NCI-H69 (cell line): ENCODE measurements at regions not wholly inside any gene's neighbourhood (a gene's known extent, or its start where the extent isn't known, plus 50 kb on each side); places are given as distances from the start of the nearest gene placed in this dataset.

Experiments used
- DNase-seq: peaks from one replicate; lab custom pipeline; 2025; lab: John Stamatoyannopoulos, UW

- DNase-seq = no peak
These were observed 67.7 kb upstream of the ATP11B start for GRCh38 chr3:182725372-182726251.

DNA sequence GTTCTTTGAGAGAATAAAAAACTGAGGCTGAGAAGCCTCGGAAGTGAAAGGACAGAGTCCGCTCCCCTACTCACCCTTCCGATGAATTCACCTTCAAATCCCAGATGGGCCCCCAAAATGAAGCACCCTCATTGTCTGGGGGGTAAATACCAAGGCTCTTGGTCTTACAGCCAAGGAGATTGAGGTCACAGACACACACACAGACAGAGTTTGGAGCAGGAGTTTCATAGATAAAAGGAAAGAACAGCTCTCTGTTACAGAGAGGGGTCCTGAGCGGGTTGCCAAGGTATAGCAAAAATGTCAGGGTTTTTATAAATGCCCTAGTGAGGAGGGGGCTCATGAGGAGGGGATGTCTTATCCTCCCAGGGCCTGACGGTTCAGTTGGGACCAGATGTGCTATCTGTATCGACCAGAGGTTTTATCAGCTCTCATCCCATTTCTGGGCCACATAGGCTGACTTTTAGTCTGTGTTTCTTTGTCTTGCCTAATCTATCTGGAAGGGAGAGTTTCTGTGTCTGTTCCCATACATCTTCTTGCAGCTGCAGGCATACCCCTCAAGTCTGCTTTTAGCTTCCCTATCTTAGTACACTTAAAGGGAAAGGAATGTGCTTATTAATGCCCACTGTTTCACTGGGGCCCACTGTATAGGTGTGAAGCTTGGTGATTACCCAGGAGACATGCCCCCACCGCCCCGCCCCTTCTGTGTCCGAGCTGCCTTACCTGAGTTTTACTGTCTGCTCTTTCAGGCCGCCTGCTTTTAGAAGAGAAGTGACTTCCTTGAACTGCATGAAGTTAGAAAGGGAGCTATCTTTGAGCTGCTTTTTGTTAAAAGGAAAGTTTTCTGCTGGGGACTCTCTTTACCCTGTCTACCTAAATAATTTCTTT is 66.8 kb upstream of the ATP11B start:
- no peak for DNase-seq

- no peak for DNase-seq
These were observed 65.1 kb upstream of the ATP11B start for GRCh38 chr3:182728238-182728637.

- no peak for DNase-seq
These were observed 63.2 kb upstream of the ATP11B start for GRCh38 chr3:182729903-182730674.

DNA sequence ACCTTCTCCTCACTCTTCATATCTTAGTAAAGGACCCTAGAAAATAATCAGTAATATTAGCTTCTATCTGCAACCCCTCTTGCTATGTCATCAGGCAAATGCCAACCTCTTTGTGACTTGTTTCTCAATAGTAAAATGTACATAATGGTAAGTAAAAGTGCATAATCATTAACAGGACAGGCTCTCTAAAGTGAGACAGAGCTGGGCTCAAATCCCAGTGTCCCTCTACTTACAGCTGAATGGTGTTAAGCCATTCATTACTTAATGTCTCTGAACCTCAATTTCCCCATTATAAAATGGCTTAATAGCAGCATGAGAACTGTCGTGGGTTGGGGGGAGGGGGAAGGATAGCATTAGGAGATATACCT is 62.6 kb upstream of the ATP11B start:
- DNase-seq = no peak

- DNase-seq = no peak
These were observed 61.5 kb upstream of the ATP11B start for GRCh38 chr3:182731764-182732163.

- no peak for DNase-seq
These were observed 60.9 kb upstream of the ATP11B start for GRCh38 chr3:182732232-182733015.

DNA sequence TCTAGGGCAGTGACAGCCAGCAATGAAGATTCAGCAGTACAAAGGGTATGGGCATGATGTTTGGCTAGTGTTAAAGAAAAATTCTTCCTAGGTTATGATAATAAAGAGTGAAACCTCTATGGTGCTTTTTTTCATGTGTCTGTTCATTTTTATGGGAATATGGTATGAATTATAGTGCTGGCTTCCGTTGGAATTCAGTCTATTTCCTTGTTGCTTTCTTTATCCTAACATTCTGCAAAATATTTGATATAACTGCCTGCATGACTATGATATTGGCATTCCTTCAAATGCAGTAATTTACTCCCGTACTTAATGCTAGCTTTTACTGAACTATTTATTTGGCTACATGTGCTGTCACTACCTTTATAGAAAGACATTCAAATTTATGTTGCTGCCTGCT is 57.6 kb upstream of the ATP11B start:
- no peak for DNase-seq

DNA sequence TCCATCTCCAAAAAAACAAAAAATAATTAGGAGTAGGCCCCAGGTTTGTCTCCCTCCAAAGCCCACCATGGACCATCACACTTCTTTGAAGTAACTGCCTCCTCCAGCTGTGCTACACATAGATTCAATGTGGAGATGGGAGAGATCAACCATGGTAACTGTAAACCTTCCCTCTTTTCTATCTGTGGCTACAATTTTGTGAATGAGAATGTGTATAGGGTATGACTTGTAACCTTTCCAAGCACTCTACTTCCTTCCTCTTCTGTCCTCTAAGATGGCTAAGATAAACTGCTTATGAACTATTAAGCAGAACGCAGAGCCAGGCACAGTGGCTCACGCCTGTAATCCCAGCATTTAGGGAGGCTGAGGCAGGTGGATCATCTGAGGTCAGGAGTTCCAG is 55.5 kb upstream of the ATP11B start:
- no peak for DNase-seq

DNA sequence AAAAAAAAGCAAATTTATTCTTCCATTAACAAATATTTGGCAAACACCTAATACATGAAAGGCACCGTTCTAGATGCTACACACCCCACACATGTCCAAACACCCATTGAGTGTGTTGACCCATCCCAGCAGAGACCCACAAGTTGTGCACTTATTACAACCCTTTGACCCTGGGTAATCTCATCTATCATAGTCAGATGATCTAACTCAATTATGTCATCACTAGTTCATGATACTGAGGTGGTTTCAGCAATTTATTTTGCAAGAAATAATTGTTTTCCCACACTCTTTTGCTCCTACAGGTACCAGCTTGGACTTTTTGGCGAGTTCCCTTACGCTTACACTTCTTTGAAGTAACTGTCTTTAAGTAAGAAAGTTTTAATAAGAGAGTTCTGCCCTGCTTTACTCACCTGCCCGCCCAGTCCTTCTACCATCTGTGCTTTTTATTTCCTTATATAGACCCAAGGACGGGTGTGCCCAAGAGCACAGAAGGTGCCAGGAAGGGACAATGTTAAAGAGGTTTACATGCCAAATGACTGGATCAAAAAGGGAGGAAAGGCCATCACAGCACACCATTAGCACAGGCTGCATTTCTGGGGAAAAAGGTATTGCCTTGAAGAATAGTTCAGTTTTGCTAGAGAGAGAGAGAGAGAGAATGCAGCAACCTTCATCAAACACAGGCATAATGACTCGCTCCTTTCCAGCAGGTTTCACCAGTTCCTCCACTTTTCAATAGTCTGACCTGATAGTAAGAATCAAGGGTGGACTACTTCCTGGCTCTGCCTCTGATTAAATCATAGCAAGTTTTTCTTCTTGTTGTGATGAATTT is 54.5 kb upstream of the ATP11B start:
- peak; percentile 30 for DNase-seq

- peak; percentile 51 for DNase-seq
These were observed 53.7 kb upstream of the ATP11B start for GRCh38 chr3:182739619-182740018.

GRCh38 chr3:182740710-182741109 is 52.6 kb upstream of the ATP11B start:
- DNase-seq = peak; percentile 43

DNA sequence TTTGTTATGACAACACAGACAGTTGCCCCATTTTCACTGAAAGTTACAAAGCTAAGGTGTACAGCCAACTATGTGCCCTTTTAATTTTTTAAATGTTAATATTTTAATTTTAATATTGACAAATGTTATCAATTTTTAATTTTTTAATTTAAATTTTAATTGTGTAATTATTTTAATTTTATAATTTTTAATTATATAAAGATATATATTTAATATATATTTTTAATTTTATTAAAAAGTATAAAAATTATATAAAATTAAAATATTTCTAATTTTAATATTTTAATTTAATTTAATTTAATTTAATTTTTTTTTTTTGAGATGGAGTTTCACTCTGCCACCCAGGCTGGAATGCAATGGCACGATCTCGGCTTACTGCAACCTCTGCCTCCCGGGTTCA is 52.1 kb upstream of the ATP11B start:
- no peak for DNase-seq
